GM19438 (cell line): ENCODE measurements at regions not wholly inside any gene's neighbourhood (a gene's known extent, or its start where the extent isn't known, plus 50 kb on each side); places are given as distances from the start of the nearest gene placed in this dataset.
A peak's percentile ranks its signal among the peaks of the same experiment; 100 is the strongest.

Experiments used
- ATAC-seq: cut with Tn5 transposase; IDR thresholded peaks from one replicate; pipeline ENCODE4 v1.9.1; 2021; ENCODE audit warnings: low read depth; ENCODE audit not compliant: unreplicated experiment

- ATAC-seq = no peak
Measured at GRCh38 chr10:6305401-6306321, 102.9 kb downstream of the PFKFB3 start.

DNA sequence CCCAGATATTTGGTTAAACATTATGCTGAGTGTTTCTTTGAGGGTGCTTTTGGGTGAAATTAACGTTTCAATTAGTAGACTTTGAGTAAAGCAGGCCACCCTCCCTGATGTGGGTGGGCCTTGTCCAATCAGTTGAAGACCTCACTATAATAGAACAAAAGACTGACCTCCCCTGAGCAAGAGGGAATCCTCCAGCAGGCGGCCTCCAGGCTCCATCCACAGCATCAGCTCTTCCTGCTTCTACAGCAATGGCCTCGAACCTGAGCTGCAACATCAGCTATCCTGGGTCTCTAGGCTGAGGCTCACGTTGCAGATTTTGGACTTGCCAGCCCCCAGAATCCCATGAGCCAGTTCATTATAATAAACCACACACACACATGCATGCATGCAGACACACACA is 104.2 kb downstream of the PFKFB3 start:
- ATAC-seq = no peak

DNA sequence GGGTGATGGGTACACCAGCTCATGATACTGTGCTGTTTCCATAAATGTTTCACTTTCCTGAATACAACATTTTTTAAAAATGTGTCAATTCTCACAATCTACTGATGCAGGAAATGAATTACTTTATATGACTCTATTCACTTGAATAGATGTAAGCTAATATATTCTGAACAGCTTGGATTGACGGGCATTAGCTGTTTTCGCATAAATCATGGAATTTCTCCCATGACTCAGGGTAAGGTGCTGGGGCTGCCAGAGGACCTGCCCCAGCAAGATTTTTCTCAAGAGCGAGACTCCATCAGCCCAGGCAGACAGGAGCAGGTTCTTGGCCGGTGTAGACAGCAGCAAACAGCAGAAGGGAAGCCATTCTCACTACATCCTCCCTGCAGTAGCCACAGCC is 107.1 kb downstream of the PFKFB3 start:
- no peak for ATAC-seq

GRCh38 chr10:6310977-6311376 is 108.2 kb downstream of the PFKFB3 start:
- ATAC-seq = no peak

DNA sequence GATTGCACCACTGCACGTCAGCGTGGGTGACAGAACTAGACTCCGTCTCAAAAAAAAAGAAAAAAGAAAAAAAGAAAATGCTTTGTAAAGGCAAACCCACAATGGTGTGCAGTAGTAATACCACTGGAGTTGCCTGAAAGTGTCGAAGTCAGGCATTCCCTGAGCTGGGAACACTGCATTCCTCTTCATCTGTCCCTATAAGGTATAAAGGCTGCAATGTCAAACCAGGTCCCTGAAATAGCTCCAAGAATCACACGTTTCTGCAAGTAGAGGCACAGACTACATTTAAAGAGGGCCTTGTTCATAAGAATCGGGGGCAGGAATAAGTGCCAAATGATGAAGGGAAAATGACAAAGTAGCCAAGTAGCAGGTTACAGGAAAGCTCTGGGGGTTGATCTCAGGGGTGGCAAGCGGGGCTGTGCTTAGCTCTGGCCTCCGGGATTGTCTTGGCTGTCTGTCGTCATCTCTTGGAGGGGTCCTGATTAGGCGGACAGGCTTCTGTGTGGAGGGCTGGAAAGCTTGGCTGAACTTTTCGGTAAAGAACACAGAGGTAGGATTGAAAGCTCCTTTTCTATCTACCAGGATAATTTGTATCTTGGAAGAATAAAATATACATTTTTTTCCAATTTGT is 109.1 kb downstream of the PFKFB3 start:
- ATAC-seq = no peak

DNA sequence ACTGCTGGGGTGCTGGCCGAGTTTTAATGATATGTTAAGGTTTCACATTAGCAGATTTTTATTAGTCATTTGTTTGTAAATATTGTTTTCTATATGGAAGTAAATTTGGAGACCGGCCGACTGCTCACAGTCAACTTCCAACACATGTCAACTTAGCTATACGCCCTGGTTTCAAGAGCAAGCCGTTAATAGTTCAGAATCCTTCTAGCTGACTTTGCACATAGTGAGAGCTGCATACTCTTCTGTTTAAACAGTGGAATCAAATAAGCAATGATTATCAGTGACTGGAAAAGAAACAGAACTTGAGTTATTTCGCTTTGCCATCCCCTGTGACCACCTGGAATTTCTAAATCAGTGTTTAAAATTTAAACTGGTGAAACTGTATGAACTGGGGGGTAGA is 109.9 kb downstream of the PFKFB3 start:
- ATAC-seq = no peak

- ATAC-seq = no peak
Measured at GRCh38 chr10:6313111-6313895, 110.6 kb downstream of the PFKFB3 start.

GRCh38 chr10:6314620-6315205 is 112.0 kb downstream of the PFKFB3 start:
- no peak for ATAC-seq

GRCh38 chr10:6319119-6319518 is 116.4 kb downstream of the PFKFB3 start:
- ATAC-seq = no peak

- ATAC-seq = peak; percentile 86
Measured at GRCh38 chr10:6320320-6321010, 117.7 kb downstream of the PFKFB3 start.

GRCh38 chr10:6321880-6322279 is 119.1 kb downstream of the PFKFB3 start:
- ATAC-seq = no peak

- ATAC-seq = no peak
Measured at GRCh38 chr10:6322805-6323204, 120.1 kb downstream of the PFKFB3 start.

GRCh38 chr10:6327961-6328698 is 125.4 kb downstream of the PFKFB3 start:
- ATAC-seq = no peak

DNA sequence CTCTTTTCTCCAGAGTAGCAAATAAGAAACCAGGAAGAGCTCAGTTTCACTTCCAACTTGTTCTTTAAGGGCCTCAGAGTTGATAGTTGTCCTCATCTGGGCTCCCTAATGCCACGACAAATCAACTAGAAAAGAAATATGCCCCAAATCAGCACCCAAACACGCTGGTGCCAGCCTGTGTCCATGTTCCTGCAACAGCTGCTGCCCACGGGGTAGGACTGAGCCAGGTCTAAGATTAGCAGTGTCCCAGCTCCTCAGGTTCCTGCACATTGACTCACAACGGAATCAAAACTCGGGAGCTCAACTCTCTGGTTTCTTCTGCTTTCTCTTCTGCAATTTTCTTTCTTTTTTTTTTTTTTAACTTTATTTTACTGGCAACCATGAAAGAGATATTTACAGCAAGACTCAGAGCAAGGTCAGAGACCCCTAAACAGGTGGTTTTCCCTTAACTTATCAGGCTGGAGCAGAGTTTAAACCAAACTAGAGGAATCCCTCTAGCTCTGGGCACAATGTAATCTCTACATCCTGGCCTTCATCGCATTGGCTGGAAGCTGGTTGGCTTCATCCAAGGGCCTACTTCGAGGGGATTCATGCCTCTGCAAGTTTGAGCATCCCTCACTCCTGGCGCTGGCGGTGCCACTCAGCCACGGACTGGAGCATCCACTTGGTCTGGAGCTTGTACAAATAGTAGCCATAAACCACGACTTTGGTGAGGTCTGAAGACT is 126.1 kb downstream of the PFKFB3 start:
- no peak for ATAC-seq

DNA sequence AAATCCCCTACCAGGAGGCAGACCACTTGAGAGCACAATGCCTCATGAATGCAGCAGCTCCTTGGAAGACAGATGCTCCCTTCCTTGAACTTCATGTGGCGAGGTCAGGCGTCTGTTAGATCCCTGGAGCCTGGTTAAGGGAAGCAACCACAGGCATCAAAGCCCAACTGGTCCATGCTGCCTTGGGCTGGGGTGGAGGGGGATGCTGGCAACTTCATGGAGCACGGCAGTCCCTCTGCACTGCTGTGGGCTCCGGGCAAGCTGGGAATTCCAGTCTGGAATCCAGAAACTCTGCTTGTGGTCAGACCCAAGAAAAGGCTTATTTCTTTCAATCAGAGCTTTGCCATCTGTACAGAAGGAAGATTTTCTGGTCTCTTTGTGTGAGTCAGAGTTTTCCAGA is 130.4 kb downstream of the PFKFB3 start:
- ATAC-seq = no peak

DNA sequence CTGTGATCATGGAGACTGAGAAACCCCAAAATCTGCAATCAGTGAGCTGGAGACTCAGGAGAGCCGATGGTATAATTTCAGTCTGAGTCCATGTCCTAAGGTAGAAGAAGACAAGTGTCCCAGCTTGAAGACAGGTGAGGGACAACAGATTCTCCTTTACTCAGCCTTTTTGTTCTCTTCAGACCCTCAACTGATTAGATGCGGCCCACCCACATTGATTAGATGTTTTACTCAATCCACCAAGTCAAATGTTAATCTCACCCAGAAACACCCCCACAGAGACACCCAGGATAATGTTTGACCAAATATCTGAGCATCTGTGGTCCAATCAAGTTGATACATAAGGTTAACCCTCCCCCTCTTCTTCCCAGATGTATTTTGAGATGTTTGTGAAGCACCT is 131.2 kb downstream of the PFKFB3 start:
- ATAC-seq = no peak

GRCh38 chr10:6336016-6336415 is 133.3 kb downstream of the PFKFB3 start:
- ATAC-seq = no peak

- ATAC-seq = no peak
Measured at GRCh38 chr10:6337382-6337781, 134.7 kb downstream of the PFKFB3 start.

- ATAC-seq = no peak
Measured at GRCh38 chr10:6338361-6338760, 135.6 kb downstream of the PFKFB3 start.
